GM18867 (cell line): ENCODE measurements at regions not wholly inside any gene's neighbourhood (a gene's known extent, or its start where the extent isn't known, plus 50 kb on each side); places are given as distances from the start of the nearest gene placed in this dataset.
"Not testable (repeated sequence)": the region's sequence is repeated elsewhere in the genome, so short reads cannot be mapped to it uniquely, and the experiment has no call there.

Experiments
- ATAC-seq: cut with Tn5 transposase; IDR thresholded peaks from one replicate; pipeline ENCODE4 v1.9.1; 2021; ENCODE audit warnings: mild to moderate bottlenecking, moderate library complexity; ENCODE audit not compliant: unreplicated experiment

- no peak for ATAC-seq
Observed at GRCh38 chr13:44785401-44785800, 203.9 kb downstream of the NUFIP1 start.

DNA sequence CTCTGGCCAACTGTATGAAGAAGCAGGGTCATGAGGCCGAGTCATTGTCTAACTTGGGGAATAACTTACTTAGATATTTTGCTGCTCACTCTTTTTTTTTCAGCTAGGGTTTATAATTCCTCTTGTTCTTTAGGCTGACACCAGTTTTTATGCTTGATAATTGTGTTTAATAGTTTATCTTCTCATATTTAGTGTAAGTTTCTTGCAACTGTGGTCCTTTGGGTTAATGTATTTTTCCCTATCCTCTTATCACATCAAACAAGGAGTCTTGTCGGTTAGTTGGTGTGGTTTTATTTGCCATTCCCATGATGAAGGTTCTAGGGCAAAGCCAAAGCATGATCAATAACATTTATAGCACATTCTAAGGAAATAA lies 204.6 kb downstream of the NUFIP1 start:
- no peak for ATAC-seq

GRCh38 chr13:44783994-44784707 lies 205.1 kb downstream of the NUFIP1 start:
- ATAC-seq = no peak

- ATAC-seq = no peak
Observed at GRCh38 chr13:44780591-44781280, 204.6 kb upstream of the TSC22D1 start.

GRCh38 chr13:44778761-44779484 lies 202.8 kb upstream of the TSC22D1 start:
- ATAC-seq = no peak

DNA sequence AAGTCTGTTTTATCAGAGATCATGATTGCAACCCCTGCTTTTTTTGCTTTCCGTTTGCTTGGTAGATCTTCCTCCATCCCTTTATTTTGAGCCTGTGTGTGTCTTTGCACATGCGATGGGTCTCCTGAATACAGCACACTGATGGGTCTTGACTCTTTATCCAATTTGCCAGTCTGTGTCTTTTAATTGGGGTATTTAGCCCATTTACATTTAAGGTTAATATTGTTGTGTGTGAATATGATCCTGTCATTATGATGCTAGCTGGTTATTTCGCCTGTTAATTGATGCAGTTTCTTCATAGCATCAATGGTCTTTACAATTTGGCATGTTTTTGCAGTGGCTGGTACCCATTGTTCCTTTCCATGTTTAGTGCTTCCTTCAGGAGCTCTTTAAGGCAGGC lies 199.2 kb upstream of the TSC22D1 start:
- not testable (repeated sequence) for ATAC-seq

GRCh38 chr13:44770951-44771350 lies 194.8 kb upstream of the TSC22D1 start:
- ATAC-seq = no peak

GRCh38 chr13:44769686-44770085 lies 193.6 kb upstream of the TSC22D1 start:
- ATAC-seq = no peak

- ATAC-seq = no peak
Observed at GRCh38 chr13:44768775-44769581, 192.8 kb upstream of the TSC22D1 start.

- no peak for ATAC-seq
Observed at GRCh38 chr13:44768239-44768638, 192.1 kb upstream of the TSC22D1 start.

GRCh38 chr13:44765001-44765471 lies 188.9 kb upstream of the TSC22D1 start:
- no peak for ATAC-seq

GRCh38 chr13:44764302-44764692 lies 188.2 kb upstream of the TSC22D1 start:
- ATAC-seq = no peak

- no peak for ATAC-seq
Observed at GRCh38 chr13:44763615-44764301, 187.6 kb upstream of the TSC22D1 start.

DNA sequence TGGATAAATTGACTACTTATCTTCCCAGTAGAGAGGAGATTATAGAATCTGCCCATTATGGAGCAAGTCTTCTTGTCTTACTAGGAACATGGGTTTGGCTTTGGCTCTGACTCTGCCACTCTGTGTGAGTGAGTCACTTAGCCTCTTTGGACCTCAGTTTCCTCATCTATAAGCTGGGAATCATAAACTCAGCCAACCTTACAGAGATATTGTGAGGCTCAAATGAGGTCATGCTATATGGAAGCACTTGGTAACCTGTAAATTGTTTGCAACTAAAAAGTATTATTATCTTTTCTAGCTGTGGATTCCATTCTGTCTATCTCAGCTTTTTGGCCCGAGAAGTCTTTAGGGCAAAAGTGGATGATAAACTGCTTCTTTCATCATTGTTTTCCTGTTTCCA lies 186.8 kb upstream of the TSC22D1 start:
- ATAC-seq = no peak

GRCh38 chr13:44760434-44760833 lies 184.3 kb upstream of the TSC22D1 start:
- no peak for ATAC-seq

- no peak for ATAC-seq
Observed at GRCh38 chr13:44759384-44760360, 183.5 kb upstream of the TSC22D1 start.

DNA sequence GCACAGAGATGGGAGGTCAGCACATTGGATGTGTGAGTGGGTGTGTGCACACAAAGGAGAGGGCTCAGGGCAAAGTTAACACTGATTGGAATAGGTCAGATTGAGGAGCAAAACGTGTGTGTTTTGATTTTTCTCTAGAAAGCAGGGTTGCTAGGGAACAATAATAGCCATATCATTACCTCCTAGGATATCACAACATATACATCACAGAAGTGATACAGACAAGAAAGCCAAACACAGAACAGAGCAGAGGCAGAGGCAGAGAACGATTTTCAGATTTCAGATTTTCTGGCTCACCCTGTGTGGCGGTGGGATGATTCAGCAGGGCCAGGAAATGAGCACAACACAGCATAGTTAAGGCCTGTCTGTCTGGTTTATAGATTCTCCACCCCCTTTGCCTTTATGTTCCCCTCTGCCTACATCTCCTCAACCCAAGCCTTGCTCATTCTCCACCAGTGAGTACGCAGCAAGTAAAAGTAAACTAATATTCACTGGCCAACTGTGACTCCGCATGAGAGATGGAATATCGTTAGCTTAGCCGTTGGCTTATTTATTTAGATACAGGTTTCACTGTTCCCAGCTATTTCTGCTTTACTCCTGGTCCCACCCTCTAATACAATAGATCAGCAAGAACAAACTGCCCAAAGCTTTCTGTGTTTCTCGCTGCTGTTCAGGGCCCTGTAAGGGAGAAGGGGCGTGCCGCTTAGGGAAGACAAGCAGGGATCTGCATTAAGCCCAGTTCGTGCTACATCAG lies 182.7 kb upstream of the TSC22D1 start:
- no peak for ATAC-seq

GRCh38 chr13:44757671-44758070 lies 181.5 kb upstream of the TSC22D1 start:
- no peak for ATAC-seq
